Lung (tissue), 11 donors: ENCODE measurements at regions not wholly inside any gene's neighbourhood (a gene's known extent, or its start where the extent isn't known, plus 50 kb on each side); places are given as distances from the start of the nearest gene placed in this dataset.
A peak's percentile ranks its signal among the peaks of the same experiment; 100 is the strongest.

ENCODE experiments used
- ATAC-seq: fragments of 200-7000 bp; cut with Tn5 transposase; one replicate; pipeline ENCODE4 v1.9.1; 2020; ENCODE audit warnings: moderate number of reproducible peaks; ENCODE audit not compliant: insufficient read depth, low FRiP score
- DNase-seq, 3 donors: peaks; one replicate each; pipeline ENCODE4 v3.0.0-alpha.2; 2013 to 2017
- H3K27ac ChIP-seq, 2 donors: one replicate each; pipeline ENCODE4 v1.5.1; 2013; ENCODE audit warnings: mild to moderate bottlenecking in 2 of 2, moderate library complexity in 2 of 2, control low read depth in 1 of 2, inconsistent platforms in 1 of 2, low read depth in 1 of 2, low read length in 1 of 2
- H3K27me3 ChIP-seq, 3 donors: one replicate each; pipeline ENCODE4 v1.5.1; 2013; ENCODE audit warnings: low read length in 2 of 3; ENCODE audit not compliant: control insufficient read depth in 3 of 3, insufficient read depth in 3 of 3
- H3K36me3 ChIP-seq, 4 donors: one replicate each; pipeline ENCODE4 v1.5.1; 2013; ENCODE audit warnings: low read length in 4 of 4, mild to moderate bottlenecking in 1 of 4, moderate library complexity in 1 of 4; ENCODE audit not compliant: control insufficient read depth in 4 of 4, insufficient read depth in 4 of 4
- H3K4me1 ChIP-seq, 5 donors: one replicate each; pipeline ENCODE4 v1.5.1; 2013; ENCODE audit warnings: low read length in 5 of 5, mild to moderate bottlenecking in 2 of 5, moderate library complexity in 1 of 5; ENCODE audit not compliant: control insufficient read depth in 5 of 5, insufficient read depth in 5 of 5
- H3K4me3 ChIP-seq: one replicate; pipeline ENCODE4 v1.5.1; 2013; ENCODE audit warnings: mild to moderate bottlenecking, control low read depth, moderate library complexity
- H3K9ac ChIP-seq, 2 donors: one replicate each; pipeline ENCODE4 v1.5.1; 2013; ENCODE audit warnings: low read length in 2 of 2, control low read depth in 1 of 2; ENCODE audit not compliant: insufficient read depth in 1 of 2
- H3K9me3 ChIP-seq, 4 donors: one replicate each; pipeline ENCODE4 v1.5.1; 2013; ENCODE audit warnings: low read length in 3 of 4, mild to moderate bottlenecking in 1 of 4, moderate library complexity in 1 of 4; ENCODE audit not compliant: control insufficient read depth in 4 of 4, insufficient read depth in 3 of 4
- CTCF ChIP-seq: IDR thresholded peaks from 2 replicates; pipeline ENCODE4 v1.5.1; 2012; ENCODE audit warnings: mild to moderate bottlenecking; ENCODE audit errors: control extremely low read depth, extremely low read depth
- WGBS, 2 donors: extraction: QIAGEN DNeasy Blood & Tissue Kit; methylation state at CpG; one replicate each; pipeline ENCODE4 v1.1.7; 2013; 5-methylcytosine and 5-hydroxymethylcytosine counted together
- donor health status: control.
- donor health status: control.
- donor health status: Bipolar disorder and iron deficiency.
- donor health status: healthy.
- donor health status: DM: yes; HTN: yes; CAD: no.

DNA sequence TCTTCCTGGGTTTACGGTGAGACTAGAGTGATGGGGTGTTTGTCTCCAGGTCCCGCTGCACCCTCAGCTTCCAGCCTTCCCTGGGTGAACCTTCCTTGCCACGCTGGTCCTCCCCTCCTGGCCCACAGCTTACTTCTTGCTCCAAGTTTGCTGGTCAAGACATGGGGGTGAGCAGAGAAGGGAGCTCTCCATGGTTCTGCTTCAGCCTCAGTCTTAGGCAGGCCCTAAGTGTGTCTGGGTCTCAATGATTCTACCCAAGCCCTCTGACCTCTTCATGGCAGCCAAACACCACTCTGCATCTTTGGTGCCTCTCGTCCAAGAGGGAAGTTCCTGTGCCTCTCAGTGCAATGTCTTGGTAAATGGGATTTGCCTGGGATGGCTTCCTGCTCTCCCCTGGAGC is 356.5 kb upstream of the KLF6 start:
- no peak for TF ChIP-seq CTCF
- H3K9me3 ChIP-seq: peaks cover 3 to 11% (median 7%) of the 10 kb centered on the region in 4 donors
- no peaks in the 10 kb centered on the region for H3K27me3 ChIP-seq
- H3K4me3 ChIP-seq: no peak overlapping the region
- H3K9ac ChIP-seq: no peak overlapping the region
- WGBS, 2 donors: 84 to 98% methylated on average over 4 of the region's 4 CpGs
- ATAC-seq (no peak), DNase-seq (peak in 1 of 3 donors; percentile 54)
- H3K4me1 ChIP-seq: no peaks in the 10 kb centered on the region
- H3K36me3 ChIP-seq: no peaks in the 10 kb centered on the region
- no peak overlapping the region for H3K27ac ChIP-seq

DNA sequence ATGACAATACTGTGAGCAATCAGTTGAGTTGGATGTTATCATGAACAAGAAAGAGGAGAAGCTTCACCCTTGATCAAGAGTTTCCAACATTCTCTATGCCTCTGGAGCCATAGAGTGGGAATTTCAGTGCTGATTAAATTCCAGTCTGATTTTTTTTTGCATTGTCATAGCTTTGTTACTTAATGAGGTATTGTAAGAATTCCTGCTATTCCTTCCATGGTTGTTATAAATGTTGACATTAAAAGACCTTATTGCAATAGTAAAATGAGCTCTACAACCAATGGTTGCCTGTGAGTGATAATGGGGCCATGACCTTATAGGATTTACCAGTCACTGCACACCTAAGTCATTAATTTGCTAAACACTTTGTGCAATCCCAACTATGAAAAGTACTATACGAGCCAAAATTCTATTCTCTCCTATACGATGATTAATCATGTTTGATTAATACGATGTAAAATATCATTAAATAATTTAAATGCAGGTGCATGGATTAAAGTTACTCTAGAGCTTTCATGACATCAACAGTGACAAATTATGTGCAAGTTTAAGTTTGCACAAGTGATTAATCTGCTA is 353.2 kb upstream of the KLF6 start:
- TF ChIP-seq CTCF: no peak
- Histone ChIP-seq H3K27me3 (no peaks in the 10 kb centered on the region), H3K9me3 (peaks cover 3 to 11% (median 7%) of the 10 kb centered on the region in 4 donors), H3K27ac (no peak overlapping the region), H3K36me3 (no peaks in the 10 kb centered on the region), H3K4me1 (no peaks in the 10 kb centered on the region), H3K4me3 (no peak overlapping the region), H3K9ac (no peak overlapping the region)
- ATAC-seq: no peak
- 95 to 96% methylated on average over 3 of the region's 3 CpGs for WGBS, 2 donors
- DNase-seq: no peak

DNA sequence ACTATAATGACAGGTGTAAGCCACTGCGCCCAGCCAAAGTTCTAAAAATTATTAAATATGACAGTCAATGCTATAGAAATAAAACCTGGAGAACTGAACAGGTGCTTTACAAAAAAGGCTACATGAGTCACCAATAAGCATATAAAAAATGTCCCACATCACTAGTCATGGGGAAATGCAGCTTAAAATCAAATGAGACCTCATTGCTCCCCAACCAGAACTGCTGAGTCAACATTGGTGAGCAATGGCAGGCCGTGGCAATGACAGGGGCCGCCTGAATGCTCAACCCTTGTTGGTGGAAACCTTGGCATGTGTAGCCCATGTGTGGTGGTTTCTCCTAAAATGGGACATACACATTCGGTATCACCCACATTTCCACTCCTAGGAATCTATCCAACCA is 352.3 kb upstream of the KLF6 start:
- Histone ChIP-seq H3K4me1 (peaks cover 0 to 1% (median 0%) of the 10 kb centered on the region in 5 donors), H3K27me3 (no peaks in the 10 kb centered on the region), H3K4me3 (no peak overlapping the region), H3K9ac (no peak overlapping the region), H3K36me3 (no peaks in the 10 kb centered on the region), H3K9me3 (peaks cover 3 to 11% (median 7%) of the 10 kb centered on the region in 4 donors), H3K27ac (no peak overlapping the region)
- ATAC-seq (no peak), DNase-seq (no peak)
- WGBS, 2 donors: 96 to 97% methylated on average over 4 of the region's 4 CpGs
- no peak for TF ChIP-seq CTCF

DNA sequence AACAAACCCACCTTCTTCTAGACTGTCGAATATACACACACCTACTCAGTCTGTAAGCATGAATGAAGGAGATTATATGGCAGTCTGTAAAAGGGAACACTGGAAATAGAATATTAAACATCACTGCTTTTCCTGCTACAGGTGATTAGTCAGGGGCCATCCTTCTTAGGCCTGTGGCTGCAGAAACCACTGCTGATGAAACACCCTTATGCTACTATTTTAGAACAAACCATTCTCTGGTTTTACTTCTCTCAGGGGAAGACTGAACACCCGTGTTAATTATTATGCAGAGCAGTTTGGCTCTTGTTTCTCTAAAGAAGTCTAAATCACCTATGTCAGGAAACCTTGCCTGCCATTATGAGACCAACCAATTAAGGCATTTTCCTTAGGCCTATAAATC is 351.1 kb upstream of the KLF6 start:
- Histone ChIP-seq H3K27me3 (no peaks in the 10 kb centered on the region), H3K4me1 (peaks cover 0 to 6% (median 0%) of the 10 kb centered on the region in 5 donors), H3K27ac (no peak overlapping the region), H3K4me3 (no peak overlapping the region), H3K9me3 (peaks cover 0 to 8% (median 4%) of the 10 kb centered on the region in 4 donors), H3K36me3 (no peaks in the 10 kb centered on the region), H3K9ac (no peak overlapping the region)
- no peak for ATAC-seq
- TF ChIP-seq CTCF: no peak
- 60 to 71% methylated on average over 2 of the region's 2 CpGs for WGBS, 2 donors
- DNase-seq: no peak
